ENCODE measurements at regions not wholly inside any gene's neighbourhood (a gene's known extent, or its start where the extent isn't known, plus 50 kb on each side); places are given as distances from the start of the nearest gene placed in this dataset.

DNA sequence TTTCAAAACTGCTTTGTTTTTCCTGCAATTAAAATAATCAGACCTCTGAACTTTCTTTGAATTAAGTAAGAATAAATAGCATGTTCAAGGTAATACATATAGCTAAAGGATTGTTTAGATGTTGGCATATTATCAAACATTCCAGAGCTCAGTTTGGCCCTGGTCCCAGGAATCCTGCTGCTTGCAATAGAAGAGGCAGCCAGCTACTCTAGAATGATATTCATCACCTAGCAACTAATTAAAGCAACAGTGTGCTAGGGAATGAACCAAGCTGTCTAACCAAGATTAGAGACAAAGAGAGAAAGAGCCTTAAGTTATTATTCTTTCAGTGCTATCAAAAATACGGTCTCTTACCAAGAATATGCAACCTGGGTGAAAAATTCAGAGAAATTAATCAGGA lies 460.9 kb downstream of the GABRG1 start:
- Histone ChIP-seq H3K36me3 (no peaks in the 10 kb centered on the region), H3K4me3 (no peak overlapping the region), H3K27ac (no peak overlapping the region), H3K27me3 (no peaks in the 10 kb centered on the region), H3K4me1 (no peaks in the 10 kb centered on the region), H3K9me3 (no peaks in the 10 kb centered on the region)
- TF ChIP-seq CTCF (IDR thresholded peaks at IDR 0.05) (no peak), POLR2A (IDR thresholded peaks at IDR 0.05) (no peak)
- DNase-seq: peak in 1 of 3 donors; percentile 73

GRCh38 chr4:45661893-45662292 lies 462.0 kb downstream of the GABRG1 start:
- no peak for DNase-seq

DNA sequence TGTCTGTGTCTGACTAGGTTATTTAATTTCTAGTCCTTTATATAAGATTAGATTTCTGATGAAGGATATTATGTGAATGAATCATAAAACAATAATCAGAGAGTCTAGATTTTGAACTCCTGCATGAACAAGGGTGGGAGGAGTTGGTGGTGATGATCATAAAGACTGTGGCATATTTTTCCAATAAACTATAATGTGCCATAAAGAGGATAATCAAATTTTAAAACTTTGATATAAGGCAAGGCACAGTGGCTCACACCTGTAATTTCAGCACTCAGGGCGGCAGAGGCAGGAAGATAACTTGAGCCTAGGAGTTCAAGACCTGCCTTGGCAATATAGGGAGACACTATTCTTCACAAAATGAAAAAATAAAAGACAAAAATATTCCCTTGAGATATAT lies 473.3 kb downstream of the GABRG1 start:
- DNase-seq: no peak
- no peaks in the 10 kb centered on the region for H3K9me3 ChIP-seq
- no peak overlapping the region for H3K27ac ChIP-seq
- H3K4me3 ChIP-seq: no peak overlapping the region
- TF ChIP-seq CTCF (IDR thresholded peaks at IDR 0.05) (no peak), POLR2A (IDR thresholded peaks at IDR 0.05) (no peak)
- H3K36me3 ChIP-seq: no peaks in the 10 kb centered on the region
- H3K27me3 ChIP-seq: no peaks in the 10 kb centered on the region
- H3K4me1 ChIP-seq: peaks cover 0 to 15% (median 0%) of the 10 kb centered on the region in 4 donors

More at GRCh38 chr4:45661893-45662292, 462.0 kb downstream of the GABRG1 start:
- Histone ChIP-seq H3K27ac (no peak overlapping the region), H3K36me3 (no peaks in the 10 kb centered on the region), H3K4me3 (no peak overlapping the region), H3K27me3 (no peaks in the 10 kb centered on the region), H3K4me1 (no peaks in the 10 kb centered on the region), H3K9me3 (no peaks in the 10 kb centered on the region)
- TF ChIP-seq CTCF (IDR thresholded peaks at IDR 0.05) (no peak), POLR2A (IDR thresholded peaks at IDR 0.05) (no peak)

- peak overlapping the region in 1 of 4 donors; percentile 36 for H3K27ac ChIP-seq
- H3K4me3 ChIP-seq: no peak overlapping the region
- H3K9me3 ChIP-seq: no peaks in the 10 kb centered on the region
- peaks cover 0 to 15% (median 0%) of the 10 kb centered on the region in 4 donors for H3K4me1 ChIP-seq
- no peak for TF ChIP-seq POLR2A (IDR thresholded peaks at IDR 0.05)
- no peak for TF ChIP-seq CTCF (IDR thresholded peaks at IDR 0.05)
- DNase-seq: no peak
- no peaks in the 10 kb centered on the region for H3K27me3 ChIP-seq
- H3K36me3 ChIP-seq: no peaks in the 10 kb centered on the region
Measured at GRCh38 chr4:45648846-45649245, 475.0 kb downstream of the GABRG1 start.

DNA sequence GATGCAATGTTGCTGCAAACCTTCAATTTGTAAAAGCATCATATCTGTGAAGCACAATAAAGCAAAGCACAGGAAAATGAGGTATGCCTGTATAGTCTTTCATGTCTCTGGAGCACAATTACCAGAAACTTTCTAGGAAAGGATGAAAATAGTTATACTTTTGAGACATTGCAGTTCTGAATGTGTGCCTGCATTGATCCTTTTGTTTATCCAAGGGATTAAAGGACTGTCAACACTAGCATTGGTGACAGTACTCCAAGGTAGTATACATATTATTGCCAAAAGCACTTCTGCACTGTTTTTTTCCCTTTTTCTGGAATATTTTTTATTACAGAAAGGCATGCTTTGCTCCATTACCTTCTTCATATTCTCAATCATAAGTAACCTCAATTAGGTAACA lies 476.0 kb downstream of the GABRG1 start:
- Histone ChIP-seq H3K4me3 (no peak overlapping the region), H3K9me3 (no peaks in the 10 kb centered on the region), H3K27me3 (no peaks in the 10 kb centered on the region), H3K4me1 (peaks cover 0 to 15% (median 0%) of the 10 kb centered on the region in 4 donors), H3K36me3 (no peaks in the 10 kb centered on the region), H3K27ac (peak overlapping the region in 2 of 4 donors; percentile 63 to 72)
- no peak for DNase-seq
- TF ChIP-seq CTCF (IDR thresholded peaks at IDR 0.05) (no peak), POLR2A (IDR thresholded peaks at IDR 0.05) (no peak)

All from Peyer's patch (tissue), 4 donors.